ENCODE measurements at regions not wholly inside any gene's neighbourhood (a gene's known extent, or its start where the extent isn't known, plus 50 kb on each side); places are given as distances from the start of the nearest gene placed in this dataset.
A peak's percentile ranks its signal among the peaks of the same experiment; 100 is the strongest.

GRCh38 chr9:115686069-115686468 lies 467.5 kb upstream of the PAPPA start:
- Histone ChIP-seq H3K9me3 (ENCODE audit: control insufficient read depth, low read length) (no peaks in the 10 kb centered on the region), H3K4me3 (ENCODE audit: low read length) (no peak overlapping the region), H3K36me3 (ENCODE audit: control insufficient read depth, insufficient read depth, low read length) (no peaks in the 10 kb centered on the region), H3K9ac (ENCODE audit: extremely low read depth, low read length, poor library complexity, severe bottlenecking) (no peak overlapping the region), H3K27me3 (ENCODE audit: control insufficient read depth, insufficient read depth, low read length, poor library complexity, severe bottlenecking) (no peaks in the 10 kb centered on the region), H3K27ac (ENCODE audit: low read depth, low read length) (no peak overlapping the region), H3K4me1 (ENCODE audit: control insufficient read depth, insufficient read depth, low read length) (peaks cover 11% of the 10 kb centered on the region)
- DNase-seq: no peak
- Mint-ChIP-seq H3K27ac (no peak overlapping the region), H3K27me3 (ENCODE audit: insufficient read depth) (no peaks in the 10 kb centered on the region), H3K4me3 (no peak overlapping the region), H3K4me1 (peaks cover 25% of the 10 kb centered on the region), H3K9me3 (peaks cover 2% of the 10 kb centered on the region), H3K36me3 (ENCODE audit: low read depth) (no peaks in the 10 kb centered on the region)
- TF ChIP-seq CTCF (conservative IDR thresholded peaks at IDR 0.05): no peak
- 95% methylated on average over 1 of the region's 1 CpG; no CpG with 5 or more reads in 1 of the 2 experiments for WGBS, 2 experiments (ENCODE audit: insufficient coverage in 1 of 2, insufficient read length in 1 of 2)

GRCh38 chr9:115687356-115687755 lies 466.2 kb upstream of the PAPPA start:
- H3K27me3 Mint-ChIP-seq (ENCODE audit: insufficient read depth): no peaks in the 10 kb centered on the region

GRCh38 chr9:115689331-115689730 lies 464.3 kb upstream of the PAPPA start:
- no peak overlapping the region for H3K27ac ChIP-seq (ENCODE audit: low read depth, low read length)
- Mint-ChIP-seq H3K27me3 (ENCODE audit: insufficient read depth) (no peaks in the 10 kb centered on the region), H3K4me1 (peaks cover 38% of the 10 kb centered on the region), H3K36me3 (ENCODE audit: low read depth) (no peaks in the 10 kb centered on the region), H3K4me3 (no peak overlapping the region), H3K9me3 (peaks cover 2% of the 10 kb centered on the region), H3K27ac (no peak overlapping the region)
- peak overlapping the region; percentile 42 for H3K4me3 ChIP-seq (ENCODE audit: low read length)
- no peak for DNase-seq
- H3K9ac ChIP-seq (ENCODE audit: extremely low read depth, low read length, poor library complexity, severe bottlenecking): no peak overlapping the region
- no peaks in the 10 kb centered on the region for H3K9me3 ChIP-seq (ENCODE audit: control insufficient read depth, low read length)
- H3K36me3 ChIP-seq (ENCODE audit: control insufficient read depth, insufficient read depth, low read length): no peaks in the 10 kb centered on the region
- H3K4me1 ChIP-seq (ENCODE audit: control insufficient read depth, insufficient read depth, low read length): peaks cover 15% of the 10 kb centered on the region
- no peak for TF ChIP-seq CTCF (conservative IDR thresholded peaks at IDR 0.05)
- no peaks in the 10 kb centered on the region for H3K27me3 ChIP-seq (ENCODE audit: control insufficient read depth, insufficient read depth, low read length, poor library complexity, severe bottlenecking)
- no CpG with 5 or more reads among the region's 1 CpG for WGBS, 2 experiments (ENCODE audit: insufficient coverage in 1 of 2, insufficient read length in 1 of 2)

More at GRCh38 chr9:115687356-115687755, 466.2 kb upstream of the PAPPA start:
- Histone ChIP-seq H3K27me3 (ENCODE audit: control insufficient read depth, insufficient read depth, low read length, poor library complexity, severe bottlenecking) (no peaks in the 10 kb centered on the region), H3K36me3 (ENCODE audit: control insufficient read depth, insufficient read depth, low read length) (no peaks in the 10 kb centered on the region), H3K4me3 (ENCODE audit: low read length) (no peak overlapping the region), H3K27ac (ENCODE audit: low read depth, low read length) (no peak overlapping the region), H3K9ac (ENCODE audit: extremely low read depth, low read length, poor library complexity, severe bottlenecking) (no peak overlapping the region), H3K4me1 (ENCODE audit: control insufficient read depth, insufficient read depth, low read length) (peaks cover 12% of the 10 kb centered on the region), H3K9me3 (ENCODE audit: control insufficient read depth, low read length) (no peaks in the 10 kb centered on the region)
- no peak overlapping the region for H3K4me3 Mint-ChIP-seq
- peaks cover 2% of the 10 kb centered on the region for H3K9me3 Mint-ChIP-seq
- DNase-seq: no peak
- 94 to 95% methylated on average over 2 of the region's 3 CpGs for WGBS, 2 experiments (ENCODE audit: insufficient coverage in 1 of 2, insufficient read length in 1 of 2)
- peaks cover 37% of the 10 kb centered on the region for H3K4me1 Mint-ChIP-seq
- no peaks in the 10 kb centered on the region for H3K36me3 Mint-ChIP-seq (ENCODE audit: low read depth)
- no peak overlapping the region for H3K27ac Mint-ChIP-seq
- no peak for TF ChIP-seq CTCF (conservative IDR thresholded peaks at IDR 0.05)

Data from endodermal cell (in vitro differentiated cells).